ENCODE measurements at regions not wholly inside any gene's neighbourhood (a gene's known extent, or its start where the extent isn't known, plus 50 kb on each side); places are given as distances from the start of the nearest gene placed in this dataset. TPM values are rescaled to one million over a fixed set of nuclear protein-coding genes. Genes with fewer than 3 reads are reported as not detected.

GRCh38 chr2:221361633-221362032 lies 210.5 kb downstream of the EPHA4 start:
- Histone ChIP-seq H3K4me1 (no peaks in the 10 kb centered on the region), H3K27me3 (no peaks in the 10 kb centered on the region), H3K4me3 (replicated peaks in 1 of 3) (no peak overlapping the region), H3K36me3 (no peaks in the 10 kb centered on the region), H3K9me3 (no peaks in the 10 kb centered on the region), H3K27ac (no peak overlapping the region)
- intact Hi-C loops (cut with DNase I): no loop called here
- 97% methylated on average over 4 of the region's 4 CpGs for WGBS, 2 donors
- no peak for DNase-seq
- TF ChIP-seq POLR2A (IDR thresholded peaks at IDR 0.05): no peak
- TF ChIP-seq CTCF (IDR thresholded peaks at IDR 0.05): no peak

- no peak for DNase-seq
- no peaks in the 10 kb centered on the region for H3K36me3 ChIP-seq
- H3K4me3 ChIP-seq (replicated peaks in 1 of 3): no peak overlapping the region
- no peak overlapping the region for H3K27ac ChIP-seq
- H3K9me3 ChIP-seq: no peaks in the 10 kb centered on the region
- H3K4me1 ChIP-seq: no peaks in the 10 kb centered on the region
- intact Hi-C loops (cut with DNase I): no loop called here
- H3K27me3 ChIP-seq: no peaks in the 10 kb centered on the region
- no peak for TF ChIP-seq POLR2A (IDR thresholded peaks at IDR 0.05)
- no peak for TF ChIP-seq CTCF (IDR thresholded peaks at IDR 0.05)
- WGBS, 2 donors: 86 to 95% methylated on average over 3 of the region's 3 CpGs
Observed at GRCh38 chr2:221364672-221365071, 207.4 kb downstream of the EPHA4 start.

Small RNA genes lying in the stretch of these regions (microRNA-seq; reads per million reads assigned to microRNA genes)
- not detected for gene MIR4268

Small RNA genes lying in the stretch of these regions (small RNA-seq; reads per million reads assigned to genes)
- gene AC011233.1: not detected
- gene MIR4268: not detected

All from thyroid gland (tissue), 4 donors.